ENCODE measurements at regions not wholly inside any gene's neighbourhood (a gene's known extent, or its start where the extent isn't known, plus 50 kb on each side); places are given as distances from the start of the nearest gene placed in this dataset.

DNA sequence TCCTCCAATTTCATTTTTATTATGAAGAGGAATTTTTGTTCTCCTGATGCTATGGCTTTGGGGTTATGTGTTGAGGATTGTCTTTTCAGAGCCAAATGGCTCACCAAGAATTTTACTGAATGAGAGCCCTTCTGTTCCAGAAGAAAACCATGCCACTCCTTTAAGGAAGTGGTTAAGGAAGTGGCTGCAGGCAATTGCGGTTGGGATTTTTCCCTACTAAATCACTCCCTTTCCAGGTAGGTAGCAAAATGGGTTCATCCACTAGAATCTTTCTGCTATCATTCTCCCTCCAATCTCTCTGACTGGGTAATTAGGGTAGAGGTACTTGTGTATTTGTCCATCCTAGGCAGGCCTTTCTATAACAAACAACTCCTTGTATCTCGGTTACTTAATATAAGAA lies 163.1 kb downstream of the TTC8 start:
- DNase-seq (no peak), ATAC-seq (no peak)
- no peak overlapping the region for H3K27ac Mint-ChIP-seq
- POLR2A ChIA-PET = no interaction called here
- H3K9me3 Mint-ChIP-seq (ENCODE audit: insufficient read depth) = no peaks in the 10 kb centered on the region
- H3K4me1 Mint-ChIP-seq (ENCODE audit: low read depth) = no peaks in the 10 kb centered on the region
- no peaks in the 10 kb centered on the region for H3K27me3 Mint-ChIP-seq (ENCODE audit: low read depth)
- CTCF ChIA-PET = no interaction called here
- no peak overlapping the region for H3K4me3 Mint-ChIP-seq
- H3K36me3 Mint-ChIP-seq (ENCODE audit: low read depth) = no peaks in the 10 kb centered on the region

DNA sequence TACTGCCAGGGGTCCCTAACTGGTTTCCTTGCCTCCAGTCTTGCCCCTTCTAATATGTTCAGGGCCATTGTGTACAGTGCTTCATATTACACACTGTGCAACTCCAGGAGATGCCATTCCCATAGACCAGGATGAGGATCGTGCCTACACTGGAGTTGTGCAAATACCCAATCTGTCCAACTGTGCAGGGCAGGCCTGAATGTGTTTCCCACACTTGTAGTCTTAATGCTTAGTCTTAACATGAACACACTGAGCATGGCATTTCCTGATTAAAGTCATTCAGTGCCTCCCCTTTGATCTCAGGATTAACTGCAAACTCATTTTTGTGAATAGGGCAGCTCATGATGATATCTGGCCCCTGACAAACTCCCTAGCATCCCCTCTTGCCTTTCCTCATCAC lies 165.5 kb downstream of the TTC8 start:
- H3K36me3 Mint-ChIP-seq (ENCODE audit: low read depth) = no peaks in the 10 kb centered on the region
- H3K9me3 Mint-ChIP-seq (ENCODE audit: insufficient read depth) = no peaks in the 10 kb centered on the region
- H3K27ac Mint-ChIP-seq = no peak overlapping the region
- DNase-seq (no peak), ATAC-seq (no peak)
- H3K27me3 Mint-ChIP-seq (ENCODE audit: low read depth) = no peaks in the 10 kb centered on the region
- H3K4me1 Mint-ChIP-seq (ENCODE audit: low read depth) = no peaks in the 10 kb centered on the region
- ChIA-PET POLR2A (no interaction called here), CTCF (no interaction called here)
- H3K4me3 Mint-ChIP-seq = no peak overlapping the region

DNA sequence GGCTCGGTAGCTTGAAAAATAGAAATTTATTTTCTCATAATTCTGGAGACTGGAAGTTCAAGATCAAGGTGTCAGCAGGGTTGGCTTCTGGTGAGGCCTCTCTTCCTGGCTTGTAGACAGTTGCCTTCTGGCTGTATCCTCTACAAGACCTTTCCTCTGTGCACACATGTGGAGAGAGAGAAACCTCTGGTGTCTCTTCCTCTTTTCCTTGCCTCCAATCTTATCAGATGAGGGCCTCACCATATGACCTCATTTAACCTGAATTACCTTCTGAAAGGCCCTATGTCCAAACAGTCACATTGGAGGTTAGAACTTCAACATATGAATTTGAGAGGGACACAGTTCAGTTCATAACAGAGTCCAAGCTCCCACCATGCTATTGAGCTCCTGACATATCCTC lies 166.4 kb downstream of the TTC8 start:
- Mint-ChIP-seq H3K27ac (no peak overlapping the region), H3K9me3 (ENCODE audit: insufficient read depth) (no peaks in the 10 kb centered on the region), H3K4me1 (ENCODE audit: low read depth) (no peaks in the 10 kb centered on the region), H3K36me3 (ENCODE audit: low read depth) (no peaks in the 10 kb centered on the region), H3K27me3 (ENCODE audit: low read depth) (no peaks in the 10 kb centered on the region), H3K4me3 (no peak overlapping the region)
- DNase-seq = no peak
- no peak for ATAC-seq
- CTCF ChIA-PET = no interaction called here
- POLR2A ChIA-PET = no interaction called here

DNA sequence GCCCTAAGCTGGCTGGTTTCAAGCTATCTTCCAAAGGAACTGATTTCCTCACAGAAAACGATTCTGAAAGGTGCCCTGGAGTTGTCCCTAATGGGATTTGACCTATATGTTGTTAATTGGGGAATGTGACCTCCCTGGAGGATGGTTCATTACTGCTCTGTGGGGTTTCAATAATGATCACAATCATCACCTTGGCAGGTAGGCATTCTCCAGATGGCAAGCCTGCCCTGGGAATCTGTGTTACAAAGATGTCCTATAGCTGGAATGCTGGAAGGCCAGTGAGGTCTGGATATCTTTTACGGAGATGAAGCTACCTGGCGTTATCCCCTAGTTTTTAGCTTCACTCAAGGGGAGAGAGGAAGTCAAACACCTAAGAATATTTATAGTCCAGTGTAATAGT lies 167.6 kb downstream of the TTC8 start:
- CTCF ChIA-PET = no interaction called here
- POLR2A ChIA-PET = no interaction called here
- Mint-ChIP-seq H3K27me3 (ENCODE audit: low read depth) (no peaks in the 10 kb centered on the region), H3K4me3 (no peak overlapping the region), H3K4me1 (ENCODE audit: low read depth) (no peaks in the 10 kb centered on the region), H3K36me3 (ENCODE audit: low read depth) (no peaks in the 10 kb centered on the region), H3K27ac (no peak overlapping the region), H3K9me3 (ENCODE audit: insufficient read depth) (no peaks in the 10 kb centered on the region)
- DNase-seq (no peak), ATAC-seq (no peak)

DNA sequence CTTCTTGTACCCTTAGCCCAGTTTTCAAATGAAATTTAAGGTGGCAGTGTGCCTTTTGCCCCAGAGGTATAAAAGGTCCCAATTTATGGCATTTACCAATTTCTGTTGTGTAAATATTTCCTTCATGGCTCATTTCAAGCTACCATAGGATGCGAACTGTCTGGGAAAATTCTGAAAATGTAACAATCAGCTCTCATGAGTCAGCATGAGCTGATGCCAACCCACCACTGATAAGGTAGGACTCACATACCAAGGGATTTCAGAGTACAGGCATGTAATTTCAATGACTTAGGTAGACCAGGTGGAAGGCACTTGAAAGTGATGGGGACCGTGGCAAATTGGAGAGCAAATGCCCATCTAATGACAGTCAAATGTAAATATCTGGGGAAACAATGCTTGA lies 169.5 kb downstream of the TTC8 start:
- POLR2A ChIA-PET = no interaction called here
- H3K4me3 Mint-ChIP-seq = no peak overlapping the region
- no peaks in the 10 kb centered on the region for H3K9me3 Mint-ChIP-seq (ENCODE audit: insufficient read depth)
- no peaks in the 10 kb centered on the region for H3K4me1 Mint-ChIP-seq (ENCODE audit: low read depth)
- ATAC-seq (no peak), DNase-seq (no peak)
- H3K27ac Mint-ChIP-seq = no peak overlapping the region
- CTCF ChIA-PET = interaction anchor here (1.0 kb wide), 1 partner anchor 33 kb away, joined by 3 read pairs; no protein-coding TSS in a partner anchor
- H3K36me3 Mint-ChIP-seq (ENCODE audit: low read depth) = no peaks in the 10 kb centered on the region
- peaks cover 2% of the 10 kb centered on the region for H3K27me3 Mint-ChIP-seq (ENCODE audit: low read depth)

DNA sequence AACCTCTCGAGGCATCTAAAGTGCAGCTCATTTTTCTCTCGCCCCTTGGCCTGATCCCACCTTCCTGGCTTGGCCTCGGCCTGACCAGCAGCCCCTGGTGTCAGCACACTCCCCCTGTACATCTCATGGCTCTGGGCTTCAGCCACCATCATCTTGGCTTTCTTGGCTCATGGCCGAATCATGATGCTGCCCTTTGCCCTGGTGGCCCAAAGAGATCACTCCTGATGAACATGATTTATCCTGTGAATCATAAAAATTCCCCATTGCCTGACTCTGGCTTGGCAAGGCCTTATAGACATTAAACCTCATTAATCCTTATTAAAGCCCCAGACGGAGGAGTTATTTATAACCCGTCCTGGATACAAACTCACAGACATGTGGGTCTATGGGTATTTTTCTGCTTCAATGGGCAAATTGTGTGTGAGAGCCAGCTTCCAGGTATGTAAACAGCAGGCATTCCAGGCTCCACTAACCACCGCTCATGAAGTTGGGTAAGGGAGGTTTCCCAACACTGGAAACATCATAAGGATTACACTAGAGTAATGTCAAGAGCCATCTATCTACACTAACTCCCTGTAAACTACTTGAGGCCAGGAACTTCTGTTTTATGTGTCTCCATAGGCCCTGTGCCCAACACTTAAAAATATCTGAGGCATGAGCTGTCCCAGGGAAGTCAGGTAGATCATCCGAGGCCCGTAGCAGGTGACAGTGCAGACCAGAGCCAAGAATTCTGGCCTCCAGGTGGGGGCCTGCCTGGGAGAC lies 171.2 kb downstream of the TTC8 start:
- Mint-ChIP-seq H3K9me3 (ENCODE audit: insufficient read depth) (no peaks in the 10 kb centered on the region), H3K27me3 (ENCODE audit: low read depth) (peaks cover 2% of the 10 kb centered on the region), H3K27ac (no peak overlapping the region), H3K4me1 (ENCODE audit: low read depth) (no peaks in the 10 kb centered on the region), H3K4me3 (no peak overlapping the region), H3K36me3 (ENCODE audit: low read depth) (no peaks in the 10 kb centered on the region)
- ChIA-PET CTCF (no interaction called here), POLR2A (no interaction called here)
- ATAC-seq (no peak), DNase-seq (no peak)

DNA sequence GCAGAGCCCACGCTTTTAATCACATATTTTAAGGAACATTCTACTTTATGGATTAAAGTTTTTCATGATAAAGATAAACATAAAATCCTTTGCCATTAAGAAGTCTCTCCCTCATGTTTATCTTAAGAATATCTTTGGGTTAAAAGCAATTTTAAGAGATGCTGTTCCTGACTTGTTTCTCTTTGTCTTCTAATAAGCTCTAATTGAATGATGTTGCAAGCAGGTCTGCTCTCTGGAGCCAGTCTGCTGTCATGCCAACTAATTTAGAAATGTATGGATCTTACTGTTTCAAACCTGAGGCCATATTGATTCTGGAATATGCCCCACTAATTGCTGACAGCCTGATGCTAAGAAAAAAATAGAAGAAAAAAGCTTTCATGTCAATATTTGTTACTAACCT lies 173.6 kb downstream of the TTC8 start:
- H3K9me3 Mint-ChIP-seq (ENCODE audit: insufficient read depth) = no peaks in the 10 kb centered on the region
- H3K27ac Mint-ChIP-seq = no peak overlapping the region
- peaks cover 2% of the 10 kb centered on the region for H3K27me3 Mint-ChIP-seq (ENCODE audit: low read depth)
- DNase-seq = no peak
- ChIA-PET POLR2A (no interaction called here), CTCF (interaction anchor here (1.2 kb wide), 1 partner anchor 29 kb away, joined by 3 read pairs; no protein-coding TSS in a partner anchor)
- no peaks in the 10 kb centered on the region for H3K36me3 Mint-ChIP-seq (ENCODE audit: low read depth)
- no peaks in the 10 kb centered on the region for H3K4me1 Mint-ChIP-seq (ENCODE audit: low read depth)
- ATAC-seq = no peak
- H3K4me3 Mint-ChIP-seq = no peak overlapping the region

DNA sequence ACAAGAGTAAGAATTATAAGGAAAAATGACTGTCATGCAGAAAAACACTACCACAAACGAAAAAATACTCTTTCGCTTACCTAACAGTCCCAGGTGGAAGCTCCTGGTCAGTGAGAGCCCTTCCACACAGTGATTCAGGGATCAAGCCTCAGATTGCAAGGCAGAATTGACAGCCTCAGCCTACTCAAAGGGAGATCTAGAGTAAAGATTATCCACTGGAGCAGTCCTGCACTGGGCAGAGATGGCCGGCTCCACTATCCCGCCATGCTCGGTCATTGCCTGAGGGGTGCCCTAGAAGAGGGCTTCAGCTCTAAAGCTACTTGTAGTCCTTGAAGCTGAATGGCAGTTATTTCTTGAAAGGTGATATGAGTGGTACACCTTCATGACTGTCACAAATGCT lies 174.7 kb downstream of the TTC8 start:
- no peaks in the 10 kb centered on the region for H3K9me3 Mint-ChIP-seq (ENCODE audit: insufficient read depth)
- ChIA-PET POLR2A (no interaction called here), CTCF (interaction anchor here (1.2 kb wide), 1 partner anchor 28 kb away, joined by 3 read pairs; no protein-coding TSS in a partner anchor)
- H3K27me3 Mint-ChIP-seq (ENCODE audit: low read depth) = peaks cover 9% of the 10 kb centered on the region
- no peak overlapping the region for H3K27ac Mint-ChIP-seq
- no peaks in the 10 kb centered on the region for H3K4me1 Mint-ChIP-seq (ENCODE audit: low read depth)
- ATAC-seq (no peak), DNase-seq (no peak)
- no peaks in the 10 kb centered on the region for H3K36me3 Mint-ChIP-seq (ENCODE audit: low read depth)
- H3K4me3 Mint-ChIP-seq = no peak overlapping the region

DNA sequence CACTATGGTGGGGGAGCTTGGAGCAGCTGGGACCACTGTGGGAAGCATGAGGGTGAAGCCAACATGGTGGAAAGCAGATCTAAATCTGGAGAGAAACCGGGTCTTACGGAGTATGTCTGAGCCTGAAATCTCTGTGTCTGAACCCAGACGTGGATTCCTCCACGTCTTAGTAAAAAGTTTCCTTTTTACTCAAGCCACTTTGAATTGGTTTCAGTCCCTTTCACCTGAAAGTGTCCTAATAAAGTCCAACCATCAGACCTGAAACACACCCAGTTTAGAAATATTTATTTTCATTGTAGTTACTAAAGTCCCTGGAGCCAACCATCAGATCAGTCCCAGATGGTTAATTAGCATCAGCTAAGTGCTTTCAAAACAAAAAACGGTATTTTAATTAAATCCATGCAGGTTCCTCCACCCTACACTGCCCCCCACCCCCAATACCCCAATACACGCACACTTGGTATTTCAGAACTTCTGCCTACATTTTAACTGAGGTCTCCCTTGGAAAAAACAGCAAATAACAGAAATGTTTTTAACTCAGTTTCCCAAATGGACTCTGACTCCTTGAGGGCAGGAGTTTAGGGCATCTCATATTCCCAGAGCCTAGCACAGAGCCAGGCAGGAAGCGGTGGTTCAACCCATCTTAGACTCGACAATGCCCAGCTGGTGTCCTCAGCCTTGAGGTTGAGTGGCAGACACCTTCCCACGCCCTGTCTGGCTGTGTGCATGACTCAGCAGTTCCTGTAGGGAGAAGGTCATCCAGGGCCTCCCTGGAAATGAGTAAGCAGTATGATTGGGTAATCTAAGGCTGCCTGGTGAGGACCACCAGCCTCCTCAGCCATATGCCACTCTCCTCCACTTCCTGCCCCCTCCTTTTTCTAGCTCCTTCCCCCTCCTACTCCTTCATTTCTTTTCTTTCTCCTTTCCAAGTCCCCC lies 175.8 kb downstream of the TTC8 start:
- ATAC-seq (no peak), DNase-seq (no peak)
- H3K4me1 Mint-ChIP-seq (ENCODE audit: low read depth) = no peaks in the 10 kb centered on the region
- H3K9me3 Mint-ChIP-seq (ENCODE audit: insufficient read depth) = no peaks in the 10 kb centered on the region
- ChIA-PET CTCF (no interaction called here), POLR2A (no interaction called here)
- H3K27ac Mint-ChIP-seq = no peak overlapping the region
- peaks cover 9% of the 10 kb centered on the region for H3K27me3 Mint-ChIP-seq (ENCODE audit: low read depth)
- H3K36me3 Mint-ChIP-seq (ENCODE audit: low read depth) = no peaks in the 10 kb centered on the region
- no peak overlapping the region for H3K4me3 Mint-ChIP-seq

DNA sequence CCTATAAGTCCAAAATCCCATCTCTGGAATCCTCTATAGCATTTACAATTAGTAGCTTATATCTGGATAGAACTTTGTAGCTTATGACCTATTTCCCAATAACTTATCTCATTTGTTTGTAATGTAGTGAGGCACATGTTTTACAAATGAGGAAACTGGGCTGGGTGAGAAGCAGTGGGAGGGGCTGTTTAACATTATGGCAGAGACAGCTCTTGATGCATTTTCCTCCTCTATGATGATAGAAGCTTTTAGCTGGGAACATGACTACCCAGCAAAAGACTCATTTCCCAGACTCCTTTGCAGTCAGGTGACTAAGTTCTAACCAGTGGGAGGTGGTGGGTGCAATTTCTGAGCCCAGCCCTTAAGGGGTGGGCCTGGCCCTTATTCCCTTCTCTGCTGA lies 179.7 kb downstream of the TTC8 start:
- H3K36me3 Mint-ChIP-seq (ENCODE audit: low read depth) = no peaks in the 10 kb centered on the region
- peaks cover 7% of the 10 kb centered on the region for H3K27me3 Mint-ChIP-seq (ENCODE audit: low read depth)
- no peak overlapping the region for H3K4me3 Mint-ChIP-seq
- POLR2A ChIA-PET = no interaction called here
- no peaks in the 10 kb centered on the region for H3K4me1 Mint-ChIP-seq (ENCODE audit: low read depth)
- CTCF ChIA-PET = interaction anchor here (1.3 kb wide), 1 partner anchor 10 kb away, joined by 3 read pairs; no protein-coding TSS in a partner anchor
- no peaks in the 10 kb centered on the region for H3K9me3 Mint-ChIP-seq (ENCODE audit: insufficient read depth)
- no peak for ATAC-seq
- no peak overlapping the region for H3K27ac Mint-ChIP-seq
- no peak for DNase-seq

DNA sequence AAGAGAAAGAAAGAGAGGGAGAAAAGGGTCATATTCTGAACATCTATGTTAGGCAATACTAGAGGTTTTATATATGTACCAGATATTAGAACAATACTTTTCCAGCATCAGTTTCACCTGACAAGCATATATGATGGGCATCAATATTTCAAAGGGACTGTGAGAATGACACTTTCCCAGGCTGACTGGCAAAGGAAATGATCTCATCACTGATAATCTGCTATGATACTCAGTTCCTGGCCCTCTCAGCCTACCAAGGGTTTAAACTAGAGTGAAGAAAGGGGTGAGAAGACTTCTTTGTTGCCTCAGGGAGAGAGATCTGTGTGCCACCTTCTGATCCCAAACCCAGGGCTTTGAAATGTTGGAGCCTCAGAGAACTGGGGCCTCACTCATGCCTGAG lies 183.5 kb downstream of the TTC8 start:
- peaks cover 21% of the 10 kb centered on the region for H3K27me3 Mint-ChIP-seq (ENCODE audit: low read depth)
- no peak overlapping the region for H3K27ac Mint-ChIP-seq
- no peaks in the 10 kb centered on the region for H3K4me1 Mint-ChIP-seq (ENCODE audit: low read depth)
- no peaks in the 10 kb centered on the region for H3K36me3 Mint-ChIP-seq (ENCODE audit: low read depth)
- H3K9me3 Mint-ChIP-seq (ENCODE audit: insufficient read depth) = no peaks in the 10 kb centered on the region
- ChIA-PET POLR2A (no interaction called here), CTCF (no interaction called here)
- no peak for DNase-seq
- H3K4me3 Mint-ChIP-seq = no peak overlapping the region
- ATAC-seq = no peak

Data from activated CD8-positive, alpha-beta T cell treated with anti-CD3 and anti-CD28 coated beads, Interleukin-2, amount 10 ng/mL, durations not matched to agents 7 days and 5 days (primary cell).